ENCODE measurements at regions not wholly inside any gene's neighbourhood (a gene's known extent, or its start where the extent isn't known, plus 50 kb on each side); places are given as distances from the start of the nearest gene placed in this dataset.

- no peak for FAIRE-seq
Measured at GRCh38 chr3:83514130-83514914, 1444.5 kb upstream of the CADM2 start.

- no peak for FAIRE-seq
Measured at GRCh38 chr3:83515123-83515522, 1443.7 kb upstream of the CADM2 start.

GRCh38 chr3:83523470-83524073 is 1435.2 kb upstream of the CADM2 start:
- FAIRE-seq: no peak

- FAIRE-seq: no peak
Measured at GRCh38 chr3:83524901-83525300, 1433.9 kb upstream of the CADM2 start.

- no peak for FAIRE-seq
Measured at GRCh38 chr3:83559082-83559481, 1399.7 kb upstream of the CADM2 start.

GRCh38 chr3:83567935-83568334 is 1390.9 kb upstream of the CADM2 start:
- FAIRE-seq: no peak

GRCh38 chr3:83581546-83581945 is 1377.2 kb upstream of the CADM2 start:
- no peak for FAIRE-seq

- no peak for FAIRE-seq
Measured at GRCh38 chr3:83601704-83602103, 1357.1 kb upstream of the CADM2 start.

- FAIRE-seq: no peak
Measured at GRCh38 chr3:83622526-83622925, 1336.3 kb upstream of the CADM2 start.

GRCh38 chr3:83625261-83625660 is 1333.5 kb upstream of the CADM2 start:
- no peak for FAIRE-seq

GRCh38 chr3:83628471-83628870 is 1330.3 kb upstream of the CADM2 start:
- no peak for FAIRE-seq

GRCh38 chr3:83632526-83632925 is 1326.3 kb upstream of the CADM2 start:
- FAIRE-seq: peak; percentile 99

- FAIRE-seq: no peak
Measured at GRCh38 chr3:83633758-83634157, 1325.0 kb upstream of the CADM2 start.

- no peak for FAIRE-seq
Measured at GRCh38 chr3:83649692-83650091, 1309.1 kb upstream of the CADM2 start.

GRCh38 chr3:83655083-83655482 is 1303.7 kb upstream of the CADM2 start:
- FAIRE-seq: no peak

- FAIRE-seq: no peak
Measured at GRCh38 chr3:83662381-83662960, 1296.3 kb upstream of the CADM2 start.

GRCh38 chr3:83670416-83670815 is 1288.4 kb upstream of the CADM2 start:
- no peak for FAIRE-seq

- no peak for FAIRE-seq
Measured at GRCh38 chr3:83683937-83684598, 1274.7 kb upstream of the CADM2 start.

- no peak for FAIRE-seq
Measured at GRCh38 chr3:83706669-83707068, 1252.1 kb upstream of the CADM2 start.

GRCh38 chr3:83715307-83715706 is 1243.5 kb upstream of the CADM2 start:
- no peak for FAIRE-seq

GRCh38 chr3:83729576-83729975 is 1229.2 kb upstream of the CADM2 start:
- no peak for FAIRE-seq

- no peak for FAIRE-seq
Measured at GRCh38 chr3:83734656-83735055, 1224.1 kb upstream of the CADM2 start.

- no peak for FAIRE-seq
Measured at GRCh38 chr3:83738202-83738601, 1220.6 kb upstream of the CADM2 start.

GRCh38 chr3:83740504-83740903 is 1218.3 kb upstream of the CADM2 start:
- FAIRE-seq: no peak

Data from endometrium (tissue), 2 donors.